PC-3 (cell line): ENCODE measurements at regions not wholly inside any gene's neighbourhood (a gene's known extent, or its start where the extent isn't known, plus 50 kb on each side); places are given as distances from the start of the nearest gene placed in this dataset.

ENCODE experiments used
- ATAC-seq: fragments of 200-7000 bp; cut with Tn5 transposase; 2 replicates; pipeline ENCODE4 v1.9.1; 2020; ENCODE audit warnings: mild to moderate bottlenecking, moderate library complexity
- BruUV-seq: library from RNA; stranded (reverse); fragments of 400-500 nt; replicated peaks from 2 replicates; lab custom pipeline; 2021; lab: Mats Ljungman, UMichigan
- CTCF ChIA-PET: fragments of 300-600 bp; sonication (Branson Sonifier 250); formaldehyde crosslinking; loops from one replicate; lab custom pipeline; 2022; ENCODE audit warnings: antibody characterized with exemption; lab: Charles Lee
- POLR2A ChIA-PET: fragments of 300-600 bp; sonication (Branson Sonifier 250); formaldehyde crosslinking; loops from one replicate; lab custom pipeline; 2022; ENCODE audit warnings: antibody characterized with exemption; ENCODE audit not compliant: unreplicated experiment; lab: Charles Lee
- DNase-seq: peaks from one replicate; pipeline ENCODE4 v3.0.0-alpha.2; 2015
- H2AFZ ChIP-seq: fragments of 300-600 bp; sonication (generic); 2 replicates; pipeline ENCODE4 v1.6.0; 2016; ENCODE audit warnings: antibody characterized with exemption, low read length
- H3F3A ChIP-seq: fragments of 300-600 bp; sonication (generic); one replicate; pipeline ENCODE4 v1.6.0; 2017; ENCODE audit warnings: antibody characterized with exemption, low read length, control low read depth, mild to moderate bottlenecking; ENCODE audit not compliant: unreplicated experiment
- H3K27ac ChIP-seq: fragments of 300-600 bp; sonication (generic); 2 replicates; pipeline ENCODE4 v1.5.1; 2016; ENCODE audit warnings: mild to moderate bottlenecking, low read length
- H3K27me3 ChIP-seq: fragments of 300-600 bp; sonication (generic); 2 replicates; pipeline ENCODE4 v1.6.1; 2016; ENCODE audit warnings: low read length, mixed read lengths
- H3K36me3 ChIP-seq: fragments of 300-600 bp; sonication (generic); 2 replicates; pipeline ENCODE4 v1.6.1; 2016; ENCODE audit warnings: low read depth, mixed run types, low read length, mixed read lengths
- H3K4me1 ChIP-seq: fragments of 300-600 bp; sonication (generic); 2 replicates; pipeline ENCODE4 v1.5.1; 2016; ENCODE audit warnings: low read length; ENCODE audit not compliant: insufficient read depth
- H3K4me2 ChIP-seq: fragments of 300-600 bp; sonication (generic); 2 replicates; pipeline ENCODE4 v1.6.0; 2016; ENCODE audit warnings: low read length
- H3K4me3 ChIP-seq: fragments of 300-600 bp; sonication (generic); 2 replicates; pipeline ENCODE4 v1.5.1; 2016; ENCODE audit warnings: mild to moderate bottlenecking, low read length, mixed read lengths
- H3K79me2 ChIP-seq: fragments of 300-600 bp; sonication (generic); 2 replicates; pipeline ENCODE4 v1.6.1; 2017; ENCODE audit warnings: low read length, mixed read lengths
- H3K9ac ChIP-seq: fragments of 300-600 bp; sonication (generic); 2 replicates; pipeline ENCODE4 v1.6.0; 2016; ENCODE audit warnings: mild to moderate bottlenecking, low read length
- H3K9me2 ChIP-seq: fragments of 300-600 bp; sonication (generic); replicated peaks from 2 replicates; pipeline ENCODE4 v1.6.1; 2016; ENCODE audit warnings: mixed run types, low read length, mixed read lengths
- H3K9me3 ChIP-seq: fragments of 300-600 bp; sonication (generic); 2 replicates; pipeline ENCODE4 v1.6.1; 2016; ENCODE audit warnings: low read length, mixed read lengths
- H4K20me1 ChIP-seq: fragments of 300-600 bp; sonication (generic); 2 replicates; pipeline ENCODE4 v1.6.1; 2016; ENCODE audit warnings: low read length, mixed read lengths
- EZH2 ChIP-seq: fragments of 300-600 bp; sonication (generic); IDR thresholded peaks from one replicate; pipeline ENCODE4 v1.6.1; 2017; ENCODE audit warnings: antibody characterized with exemption, mild to moderate bottlenecking, low read length; ENCODE audit not compliant: unreplicated experiment
- EZH2phosphoT487 ChIP-seq: fragments of 300-600 bp; sonication (generic); IDR thresholded peaks from 2 replicates; pipeline ENCODE4 v1.6.1; 2018; ENCODE audit warnings: mild to moderate bottlenecking, antibody characterized with exemption, low read length, borderline replicate concordance
- intact Hi-C: fragments of 100-400 bp; cut with micrococcal nuclease; formaldehyde crosslinking; loops from 2 replicates; pipeline ENCODE4 v1.9.0; 2023
- TF ChIP-seq, protein P1 (sequence below): fragments of 300-600 bp; sonication (generic); conservative IDR thresholded peaks from 2 replicates; pipeline ENCODE4 v1.5.1; 2017; ENCODE audit warnings: antibody characterized with exemption, low read depth, mild to moderate bottlenecking, low read length

DNA sequence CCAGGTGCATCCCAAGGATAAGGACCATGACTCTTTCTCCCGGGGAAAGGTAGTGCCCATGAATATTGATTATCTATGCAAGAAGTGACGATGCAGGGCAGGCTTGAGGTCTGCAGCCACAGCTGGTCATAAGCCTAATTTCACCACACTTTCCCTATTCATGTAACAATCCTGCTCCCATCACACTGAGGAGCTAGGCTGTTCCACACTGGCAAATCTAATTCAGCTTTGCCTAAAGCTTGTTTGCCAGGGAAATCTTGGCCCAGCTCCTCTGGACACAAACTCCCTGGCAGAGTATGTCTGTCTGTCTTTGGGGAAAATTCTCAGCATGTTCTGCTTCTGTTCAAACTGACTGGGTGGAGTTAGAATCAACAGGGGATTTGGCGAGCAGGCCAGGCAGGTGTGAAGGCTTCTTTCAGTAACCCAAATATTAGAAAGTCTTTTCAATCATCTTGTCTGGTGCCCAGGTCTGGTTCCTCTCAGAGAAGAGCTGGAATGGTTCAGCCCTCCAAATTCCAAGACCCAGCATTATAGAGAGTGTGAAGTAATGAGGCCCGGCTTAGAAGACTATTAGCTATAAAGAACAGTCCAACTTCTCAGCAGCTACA is 88.5 kb upstream of the SPDL1 start:
- CTCF ChIA-PET = interaction anchor here (0.5 kb wide), 1 partner anchor 15 kb away, joined by 3 read pairs; no protein-coding TSS in a partner anchor
- DNase-seq = no peak

DNA sequence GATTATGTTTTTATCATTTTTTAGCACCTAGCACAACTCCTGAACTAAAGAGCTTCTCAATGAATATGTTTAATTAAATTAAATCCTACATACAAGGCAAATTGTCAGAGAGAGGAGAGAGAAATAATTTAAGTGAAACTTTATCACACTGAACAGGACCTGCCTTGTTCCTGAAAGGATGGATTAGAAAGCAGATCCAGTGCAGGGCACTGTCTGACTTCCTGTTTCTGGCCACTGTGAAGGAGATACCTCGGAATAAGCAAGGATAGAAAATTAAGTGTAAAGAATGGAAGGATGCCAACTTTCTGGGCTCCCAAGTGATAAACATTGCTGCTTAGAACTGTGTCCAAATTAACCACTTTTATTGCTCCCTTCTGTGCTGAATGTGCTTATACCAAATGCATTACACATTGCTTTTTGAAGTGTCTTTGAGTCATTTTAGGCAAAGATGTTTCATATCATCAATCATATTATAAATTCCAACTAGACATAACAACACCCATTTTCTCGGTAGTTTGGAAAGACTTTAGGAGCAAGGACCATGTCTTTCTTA is 89.1 kb upstream of the SPDL1 start:
- H3K9me3 ChIP-seq = no peaks in the 10 kb centered on the region
- intact Hi-C loops = no loop called here
- H3F3A ChIP-seq = no peaks in the 10 kb centered on the region
- H3K27ac ChIP-seq = no peak overlapping the region
- ChIA-PET CTCF (no interaction called here), POLR2A (no interaction called here)
- no peak overlapping the region for H3K9ac ChIP-seq
- no peak overlapping the region for H3K4me2 ChIP-seq
- DNase-seq (no peak), ATAC-seq (no peak)
- no peaks in the 10 kb centered on the region for H4K20me1 ChIP-seq
- H3K4me3 ChIP-seq = no peak overlapping the region
- H3K27me3 ChIP-seq = peaks cover 19% of the 10 kb centered on the region
- no peaks in the 10 kb centered on the region for H3K79me2 ChIP-seq
- no peak for TF ChIP-seq EZH2
- H3K36me3 ChIP-seq = no peaks in the 10 kb centered on the region
- no peak overlapping the region for H2AFZ ChIP-seq
- no TSS peak for BruUV-seq
- no peaks in the 10 kb centered on the region for H3K9me2 ChIP-seq
- no peaks in the 10 kb centered on the region for H3K4me1 ChIP-seq

More for the DNA sequence above, 88.5 kb upstream of the SPDL1 start:
- H3K27ac ChIP-seq = no peak overlapping the region
- H3K9me3 ChIP-seq = no peaks in the 10 kb centered on the region
- H3K36me3 ChIP-seq = no peaks in the 10 kb centered on the region
- H3K79me2 ChIP-seq = no peaks in the 10 kb centered on the region
- no peaks in the 10 kb centered on the region for H3K9me2 ChIP-seq
- H4K20me1 ChIP-seq = no peaks in the 10 kb centered on the region
- TF ChIP-seq, protein P1, sequence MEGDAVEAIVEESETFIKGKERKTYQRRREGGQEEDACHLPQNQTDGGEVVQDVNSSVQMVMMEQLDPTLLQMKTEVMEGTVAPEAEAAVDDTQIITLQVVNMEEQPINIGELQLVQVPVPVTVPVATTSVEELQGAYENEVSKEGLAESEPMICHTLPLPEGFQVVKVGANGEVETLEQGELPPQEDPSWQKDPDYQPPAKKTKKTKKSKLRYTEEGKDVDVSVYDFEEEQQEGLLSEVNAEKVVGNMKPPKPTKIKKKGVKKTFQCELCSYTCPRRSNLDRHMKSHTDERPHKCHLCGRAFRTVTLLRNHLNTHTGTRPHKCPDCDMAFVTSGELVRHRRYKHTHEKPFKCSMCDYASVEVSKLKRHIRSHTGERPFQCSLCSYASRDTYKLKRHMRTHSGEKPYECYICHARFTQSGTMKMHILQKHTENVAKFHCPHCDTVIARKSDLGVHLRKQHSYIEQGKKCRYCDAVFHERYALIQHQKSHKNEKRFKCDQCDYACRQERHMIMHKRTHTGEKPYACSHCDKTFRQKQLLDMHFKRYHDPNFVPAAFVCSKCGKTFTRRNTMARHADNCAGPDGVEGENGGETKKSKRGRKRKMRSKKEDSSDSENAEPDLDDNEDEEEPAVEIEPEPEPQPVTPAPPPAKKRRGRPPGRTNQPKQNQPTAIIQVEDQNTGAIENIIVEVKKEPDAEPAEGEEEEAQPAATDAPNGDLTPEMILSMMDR = no peak
- no peak for TF ChIP-seq EZH2
- no peak for TF ChIP-seq EZH2phosphoT487
- H3K4me3 ChIP-seq = no peak overlapping the region
- no peaks in the 10 kb centered on the region for H3F3A ChIP-seq
- no peak for ATAC-seq
- no peak overlapping the region for H3K9ac ChIP-seq
- intact Hi-C loops = no loop called here
- H3K4me2 ChIP-seq = no peak overlapping the region
- BruUV-seq = no TSS peak
- no peaks in the 10 kb centered on the region for H3K4me1 ChIP-seq
- no peak overlapping the region for H2AFZ ChIP-seq
- H3K27me3 ChIP-seq = peaks cover 19% of the 10 kb centered on the region
- POLR2A ChIA-PET = no interaction called here

- H4K20me1 ChIP-seq = no peaks in the 10 kb centered on the region
- no peak overlapping the region for H3K4me2 ChIP-seq
- no peak overlapping the region for H2AFZ ChIP-seq
- no peaks in the 10 kb centered on the region for H3K4me1 ChIP-seq
- BruUV-seq = no TSS peak
- peaks cover 28% of the 10 kb centered on the region for H3K27me3 ChIP-seq
- intact Hi-C loops = loop anchor here (2.0 kb wide), 1 partner anchor 107 kb away; no protein-coding TSS in a partner anchor
- ChIA-PET POLR2A (no interaction called here), CTCF (interaction anchor here (0.7 kb wide), 1 partner anchor 226 kb away, joined by 3 read pairs; no protein-coding TSS in a partner anchor)
- no peaks in the 10 kb centered on the region for H3K79me2 ChIP-seq
- H3K27ac ChIP-seq = no peak overlapping the region
- H3K36me3 ChIP-seq = no peaks in the 10 kb centered on the region
- H3K9me2 ChIP-seq = no peaks in the 10 kb centered on the region
- H3K9ac ChIP-seq = no peak overlapping the region
- no peak for DNase-seq
- no peak overlapping the region for H3K4me3 ChIP-seq
- H3F3A ChIP-seq = no peaks in the 10 kb centered on the region
- no peak for TF ChIP-seq EZH2phosphoT487
- TF ChIP-seq, protein P1 = peak; percentile 28; the same call in 1 of the 2 replicates
- ATAC-seq = peak; percentile 54; the same call in 1 of the 2 replicates
- H3K9me3 ChIP-seq = no peaks in the 10 kb centered on the region
Observed at GRCh38 chr5:169474226-169474625, 109.3 kb upstream of the SPDL1 start.
